ENCODE measurements at regions not wholly inside any gene's neighbourhood (a gene's known extent, or its start where the extent isn't known, plus 50 kb on each side); places are given as distances from the start of the nearest gene placed in this dataset.
"Not testable (repeated sequence)": the region's sequence is repeated elsewhere in the genome, so short reads cannot be mapped to it uniquely, and the experiment has no call there.

DNA sequence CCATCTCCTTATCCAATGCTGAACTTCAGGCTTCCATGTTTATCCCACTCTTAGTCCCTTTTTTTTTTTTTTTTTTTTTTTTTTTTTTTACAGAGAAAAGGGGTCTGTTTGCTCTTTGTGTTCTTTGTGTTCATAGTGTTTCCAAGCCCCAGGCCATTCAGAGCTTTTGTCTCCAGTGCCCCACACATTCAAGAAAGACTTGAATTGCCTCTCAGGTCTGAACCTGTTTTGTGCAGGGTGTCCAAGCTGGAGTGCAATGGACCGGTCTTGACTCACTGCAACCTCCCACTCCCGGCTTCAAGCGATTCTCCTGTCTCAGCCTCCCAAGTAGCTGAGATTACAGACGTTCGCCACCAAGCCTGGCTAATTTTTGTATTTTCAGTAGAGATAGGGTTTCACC lies 191.2 kb downstream of the PALM2AKAP2 start:
- H3K27ac ChIP-seq = no peak overlapping the region
- no peak for DNase-seq (ENCODE audit: low read depth, low spot score)

DNA sequence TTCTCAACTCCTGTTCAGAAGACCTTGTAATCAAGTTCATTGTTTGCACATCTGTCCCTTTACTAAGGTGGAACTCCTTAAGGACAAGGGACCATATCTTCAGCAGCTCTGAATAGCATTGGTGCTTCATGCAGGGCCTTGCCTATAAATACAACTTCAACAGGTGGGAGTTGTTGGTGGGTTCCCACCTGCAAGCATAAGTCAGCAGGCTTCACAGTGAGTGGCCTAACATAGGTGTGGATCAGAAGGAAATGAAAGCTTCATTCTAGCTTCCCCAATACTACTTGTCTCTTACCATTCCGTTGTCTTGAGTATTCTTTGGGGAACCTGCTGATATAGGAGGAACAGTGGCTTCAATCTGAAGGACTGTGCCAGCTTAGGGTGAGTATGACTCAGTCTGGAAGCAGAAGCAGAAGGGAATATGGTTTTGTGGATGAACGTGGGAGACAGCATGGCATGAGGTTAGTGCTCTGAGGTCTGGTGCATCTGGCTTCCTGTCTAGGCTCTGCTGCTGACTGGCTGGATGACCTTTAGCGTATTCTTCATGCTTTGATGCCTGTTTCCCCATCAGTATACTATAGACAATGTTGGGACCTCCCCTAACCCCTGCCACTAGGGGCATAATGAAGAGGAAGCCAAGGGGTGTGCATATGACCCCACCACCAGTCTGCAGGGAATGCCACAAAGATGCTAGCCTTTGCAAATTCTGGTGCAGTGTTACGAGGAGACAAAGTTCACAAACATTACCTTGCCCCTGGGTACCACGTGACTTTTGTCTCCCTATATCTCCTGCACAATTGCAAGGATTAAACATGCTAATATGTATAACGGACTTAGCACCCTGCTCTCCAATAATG lies 192.3 kb downstream of the PALM2AKAP2 start:
- no peak for DNase-seq (ENCODE audit: low read depth, low spot score)
- H3K27ac ChIP-seq = no peak overlapping the region

DNA sequence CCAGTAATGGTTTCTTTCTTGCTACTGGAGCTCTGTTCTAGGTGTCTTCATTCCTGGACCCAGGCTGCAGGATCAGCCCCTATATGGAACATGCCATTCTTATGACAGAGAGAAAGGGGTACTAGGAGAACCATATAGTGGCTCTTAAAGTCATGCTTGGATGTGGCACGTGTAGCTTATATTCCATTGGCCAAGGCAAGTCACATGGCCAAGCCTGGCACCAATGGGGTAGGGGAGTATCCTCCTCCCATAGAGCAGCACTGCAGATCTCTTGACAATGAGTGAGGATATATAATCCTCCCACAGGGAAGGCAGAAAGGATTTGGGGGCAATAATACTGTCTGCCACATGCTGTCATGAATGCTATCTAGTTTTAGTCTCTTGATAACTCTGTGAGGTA lies 193.3 kb downstream of the PALM2AKAP2 start:
- no peak overlapping the region for H3K27ac ChIP-seq
- no peak for DNase-seq (ENCODE audit: low read depth, low spot score)

DNA sequence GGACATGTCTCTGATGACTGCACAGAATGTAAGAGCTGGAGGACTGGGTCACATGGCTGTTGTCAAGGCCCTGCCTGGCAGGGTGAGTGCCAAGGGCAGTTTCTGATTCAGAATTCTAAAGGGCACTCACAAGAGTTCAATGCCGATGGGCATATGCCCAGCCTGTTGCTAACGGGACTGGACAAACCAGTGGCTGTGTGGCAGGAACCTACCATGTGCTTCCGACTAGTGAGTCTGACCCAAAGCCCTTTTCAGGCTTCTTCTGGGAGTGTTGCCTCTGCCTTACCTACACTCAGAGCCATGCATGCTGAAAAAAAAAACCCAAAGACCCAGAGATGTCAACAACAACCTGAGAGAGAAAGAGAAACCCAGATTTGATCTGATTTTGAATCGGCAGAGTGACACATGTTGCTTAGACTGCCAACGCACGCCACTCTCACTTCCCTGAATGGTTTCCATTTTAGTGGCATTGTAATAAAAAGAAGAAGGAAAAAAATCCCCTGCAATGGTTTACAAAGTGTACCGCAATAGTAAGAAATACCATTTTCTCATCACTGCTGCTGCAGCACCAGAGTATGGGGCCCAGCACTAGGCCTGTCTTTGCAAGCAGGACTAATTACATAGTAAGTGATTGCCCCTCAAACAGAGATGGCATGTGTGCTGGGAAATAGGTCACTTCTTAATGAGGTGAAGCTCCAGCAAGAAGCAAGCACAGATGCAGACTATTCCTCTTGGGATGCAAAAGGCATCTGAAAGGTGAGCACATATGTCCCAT lies 194.3 kb downstream of the PALM2AKAP2 start:
- DNase-seq (ENCODE audit: low read depth, low spot score) = no peak
- H3K27ac ChIP-seq = no peak overlapping the region

DNA sequence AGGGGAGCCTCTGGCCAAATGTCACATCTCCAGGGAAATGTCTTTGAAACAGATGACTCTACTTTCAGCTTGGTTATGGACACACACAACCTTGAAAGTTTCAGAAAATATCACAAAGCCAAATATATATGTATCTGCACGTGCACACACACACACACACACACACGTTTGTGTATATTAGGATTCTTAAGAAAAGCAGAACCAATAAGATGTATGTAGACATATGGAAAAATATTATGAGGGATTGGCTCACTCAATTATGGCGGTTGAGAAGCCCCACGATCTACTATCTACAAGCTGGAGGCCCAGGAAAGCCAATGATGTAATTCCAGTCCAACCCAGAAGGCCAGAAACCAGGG lies 194.9 kb downstream of the PALM2AKAP2 start:
- H3K27ac ChIP-seq = no peak overlapping the region
- DNase-seq (ENCODE audit: low read depth, low spot score) = no peak

DNA sequence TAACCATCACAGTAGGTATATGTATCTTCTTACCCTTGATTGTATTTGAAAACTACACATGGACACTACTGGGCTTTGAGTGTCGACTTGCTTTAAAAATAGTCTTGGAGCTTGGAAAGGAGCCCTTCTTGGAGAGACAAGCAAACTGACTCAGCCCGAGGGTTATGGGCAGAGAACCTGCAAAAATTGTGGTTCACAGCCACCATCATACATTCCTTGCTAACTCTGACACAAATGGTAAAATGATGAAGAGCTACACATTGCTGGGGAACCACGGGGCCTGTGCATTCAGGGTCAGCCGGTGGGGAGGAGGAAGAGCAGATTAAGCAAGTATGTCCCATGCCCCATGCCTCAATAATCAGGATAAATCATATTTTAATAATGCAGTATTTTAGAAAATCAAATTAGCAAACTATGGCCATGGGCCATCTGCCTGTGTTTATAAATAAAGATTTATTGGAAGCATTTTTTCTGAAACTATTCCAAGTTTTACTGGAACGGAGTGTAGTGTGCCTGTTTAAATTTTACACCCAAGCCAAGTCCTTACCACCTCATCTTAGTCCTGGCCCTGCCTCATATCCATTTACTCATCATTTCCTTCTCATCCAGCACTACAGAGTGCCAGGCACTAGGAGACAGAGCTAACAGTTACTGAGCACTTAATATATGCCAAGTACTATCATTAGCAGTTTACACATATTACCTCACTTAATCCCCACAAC lies 195.7 kb downstream of the PALM2AKAP2 start:
- no peak for DNase-seq (ENCODE audit: low read depth, low spot score)

DNA sequence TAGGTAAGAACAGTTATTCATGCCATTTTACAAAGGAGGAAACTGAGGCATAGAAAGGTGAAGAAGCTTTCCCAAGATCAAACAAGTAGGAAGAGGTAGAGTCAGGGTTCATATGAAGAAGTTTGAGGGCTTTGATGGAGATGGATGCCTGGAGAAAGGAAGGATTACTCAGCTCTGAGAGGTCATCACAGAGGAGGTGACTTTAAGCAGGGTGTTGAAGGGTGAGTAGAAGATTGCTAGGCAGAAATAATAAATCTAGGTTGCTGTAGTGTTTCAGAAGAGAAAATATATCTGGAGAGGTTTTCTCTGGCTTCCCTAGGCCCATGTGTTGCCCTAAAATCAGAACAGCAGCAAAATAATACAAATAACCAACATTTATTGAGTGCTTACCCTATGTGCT lies 196.3 kb downstream of the PALM2AKAP2 start:
- H3K27ac ChIP-seq = no peak overlapping the region
- DNase-seq (ENCODE audit: low read depth, low spot score) = no peak

More for the DNA sequence above, 195.7 kb downstream of the PALM2AKAP2 start:
- no peak overlapping the region for H3K27ac ChIP-seq

DNA sequence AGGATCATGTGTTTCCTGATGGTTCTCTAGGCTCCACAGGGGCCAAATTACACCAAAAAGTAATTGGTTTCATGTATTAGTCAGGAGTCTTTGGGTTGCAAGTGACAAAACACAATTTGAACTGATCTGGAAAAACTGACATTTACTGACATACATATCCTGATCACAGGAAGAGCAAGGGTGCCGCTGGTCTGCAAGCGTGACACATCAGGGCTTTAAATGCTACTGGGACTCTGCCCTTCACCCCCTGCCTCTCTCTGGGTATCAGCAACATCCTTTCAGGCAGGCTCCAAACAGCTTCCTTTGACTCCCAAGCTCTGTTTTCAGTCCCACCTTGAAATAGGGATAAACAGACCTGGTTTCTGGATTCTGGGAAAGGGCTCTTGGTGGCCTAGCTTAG lies 197.5 kb downstream of the PALM2AKAP2 start:
- H3K27ac ChIP-seq = no peak overlapping the region
- DNase-seq (ENCODE audit: low read depth, low spot score) = no peak

DNA sequence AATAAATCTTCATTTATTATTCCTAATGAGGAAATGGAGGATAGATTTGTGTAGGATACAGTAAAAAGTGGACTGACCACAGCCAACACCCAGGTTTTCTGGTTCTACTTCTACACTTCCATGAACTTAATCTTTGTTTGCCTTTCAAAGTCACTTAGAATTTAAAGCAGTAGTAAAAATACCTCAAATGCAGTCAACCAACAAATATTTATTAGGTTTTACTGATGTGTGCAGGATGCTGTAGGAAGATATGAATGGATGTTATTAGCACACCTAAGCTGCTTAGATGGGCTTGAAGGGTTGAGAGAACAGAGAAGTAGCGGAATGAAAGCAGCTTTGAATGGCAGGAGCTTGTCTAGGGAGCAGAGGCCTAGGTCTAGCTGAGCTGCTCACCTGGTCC lies 201.1 kb downstream of the PALM2AKAP2 start:
- DNase-seq (ENCODE audit: low read depth, low spot score) = no peak

DNA sequence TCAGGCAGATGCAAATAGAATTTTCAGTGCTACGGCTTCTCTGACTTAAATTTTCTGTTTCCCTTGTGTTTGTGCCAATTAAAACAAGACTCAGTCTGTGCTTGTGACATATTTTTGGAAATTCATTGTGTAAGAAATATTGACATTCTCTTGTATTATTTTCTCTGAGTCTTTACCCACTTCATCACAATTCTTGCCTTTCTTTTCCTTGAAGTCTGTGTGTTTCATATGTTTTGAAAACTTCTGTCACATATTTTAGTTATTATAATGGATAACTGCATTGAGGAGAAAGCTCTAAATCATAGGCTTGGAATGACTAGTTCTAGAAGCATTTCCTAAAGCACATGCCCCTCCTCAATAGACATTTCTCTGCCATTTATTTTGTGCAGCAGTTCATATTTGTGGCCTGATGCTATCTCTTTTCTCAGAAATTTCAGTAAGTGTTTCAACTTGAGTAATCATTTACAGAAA lies 206.6 kb downstream of the PALM2AKAP2 start:
- DNase-seq (ENCODE audit: low read depth, low spot score) = no peak
- peak overlapping the region; percentile 52 for H3K27ac ChIP-seq

More for the DNA sequence above, 201.1 kb downstream of the PALM2AKAP2 start:
- H3K27ac ChIP-seq = no peak overlapping the region

DNA sequence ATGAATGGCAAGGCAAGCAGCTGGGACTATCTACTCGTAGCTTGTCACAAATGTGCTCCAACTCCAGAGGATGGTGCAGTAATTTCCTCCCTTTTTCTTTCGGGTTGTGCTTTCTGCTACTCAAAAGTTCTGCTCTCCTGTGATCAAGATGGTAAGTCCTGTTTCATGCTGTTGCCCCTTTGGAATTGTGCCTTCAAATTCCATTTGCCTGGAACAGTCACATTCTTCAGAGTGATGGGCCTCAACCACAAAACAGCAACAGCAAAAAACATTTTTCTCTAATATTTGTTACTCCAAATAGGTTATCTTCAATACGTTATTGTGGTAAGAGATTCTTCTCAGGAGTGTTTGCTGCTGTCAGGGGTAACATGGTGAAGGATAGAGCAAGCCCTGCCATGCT lies 209.3 kb downstream of the PALM2AKAP2 start:
- H3K27ac ChIP-seq = no peak overlapping the region
- DNase-seq (ENCODE audit: low read depth, low spot score) = no peak

DNA sequence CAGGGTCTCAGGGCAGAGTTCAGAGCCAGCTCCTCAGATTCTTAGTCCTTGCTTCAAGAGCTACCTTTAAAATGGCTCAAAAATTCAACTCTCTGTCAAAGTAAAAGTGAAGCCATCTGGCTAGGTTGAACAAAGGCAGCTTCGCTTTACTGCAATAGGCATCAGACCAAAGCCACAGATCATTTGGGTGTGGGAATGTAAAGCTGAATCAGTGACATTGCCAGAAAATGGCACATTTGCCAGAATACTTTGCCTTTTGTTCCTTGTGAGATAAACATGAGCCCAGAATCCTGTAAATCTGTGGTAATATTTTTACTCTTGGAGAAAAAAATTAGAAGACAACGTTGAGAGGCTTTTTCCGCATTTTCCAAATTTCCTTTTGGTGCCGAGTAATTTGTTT lies 210.5 kb downstream of the PALM2AKAP2 start:
- DNase-seq (ENCODE audit: low read depth, low spot score) = no peak
- no peak overlapping the region for H3K27ac ChIP-seq

DNA sequence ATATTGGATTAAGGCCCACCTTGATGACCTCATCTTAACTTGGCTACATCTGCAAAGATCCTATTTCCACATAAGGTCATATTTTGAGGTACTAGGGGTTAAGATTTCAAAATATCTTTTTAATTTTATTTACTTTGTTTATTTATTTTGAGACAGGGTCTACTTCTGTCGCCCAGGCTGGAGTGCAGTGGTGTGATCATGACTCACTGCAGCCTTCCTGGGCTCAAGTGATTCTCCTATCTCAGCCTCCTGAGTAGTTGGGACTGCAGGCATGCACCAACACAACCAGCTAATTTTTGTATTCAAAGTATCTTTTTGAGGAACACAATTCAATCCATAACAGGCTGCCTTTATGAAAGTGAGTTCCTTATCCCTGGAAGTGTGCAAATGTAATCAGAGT lies 212.3 kb downstream of the PALM2AKAP2 start:
- H3K27ac ChIP-seq = no peak overlapping the region
- DNase-seq (ENCODE audit: low read depth, low spot score) = no peak

DNA sequence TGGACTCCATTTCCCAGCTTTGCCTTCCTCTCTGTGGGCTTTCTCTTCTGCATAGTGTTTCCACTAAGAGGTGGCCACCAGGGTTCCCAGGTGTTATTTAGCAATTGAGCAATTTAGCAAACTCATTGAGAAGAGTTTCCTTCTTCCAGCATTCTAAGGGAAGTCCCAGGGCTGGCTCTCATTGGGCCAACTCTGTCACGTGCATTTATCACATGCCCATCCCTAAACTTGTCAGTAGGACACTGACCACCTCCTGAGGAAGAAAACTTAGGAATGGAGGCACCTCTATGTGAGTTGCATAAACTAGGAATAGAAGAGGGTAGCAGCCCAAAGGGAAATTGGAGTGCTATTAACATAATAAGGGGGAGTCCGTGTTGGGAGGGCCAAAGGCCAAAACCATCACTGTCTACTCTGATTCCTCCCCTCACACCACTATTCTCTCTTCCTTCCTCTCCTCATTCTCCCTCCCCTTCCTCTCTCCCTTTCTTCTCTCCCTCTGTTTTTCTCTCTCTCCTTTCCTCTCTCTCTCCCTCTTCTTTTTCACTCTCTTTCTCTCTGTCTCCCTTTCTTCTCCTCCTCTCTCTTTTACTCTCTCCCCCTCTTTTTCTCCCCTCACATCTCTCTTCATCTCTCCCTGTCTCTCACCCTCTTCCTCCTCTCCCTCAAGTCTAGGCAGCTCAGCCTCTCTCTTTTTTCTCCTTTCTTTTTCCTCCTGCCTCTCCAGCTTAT lies 213.4 kb downstream of the PALM2AKAP2 start:
- no peak overlapping the region for H3K27ac ChIP-seq
- no peak for DNase-seq (ENCODE audit: low read depth, low spot score)

DNA sequence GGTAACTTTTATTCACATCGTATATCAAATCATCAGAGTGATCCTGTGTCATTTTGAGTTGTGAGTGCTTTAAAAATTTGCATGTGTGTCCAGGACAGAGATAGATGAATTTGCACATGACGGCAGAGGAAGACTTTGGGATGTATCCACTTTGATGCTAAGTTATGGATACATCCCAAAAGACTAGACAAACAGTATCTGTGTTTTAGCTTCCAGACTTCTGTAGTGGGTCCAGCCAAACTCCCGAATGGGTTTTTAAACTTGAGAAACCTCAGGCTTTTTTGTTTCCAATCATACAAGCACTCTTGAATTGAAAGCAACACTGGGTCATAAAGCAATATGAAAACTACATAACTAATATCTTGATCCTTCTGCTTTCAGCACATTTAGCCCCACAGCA lies 213.8 kb downstream of the C9orf152 start:
- DNase-seq (ENCODE audit: low read depth, low spot score) = no peak
- no peak overlapping the region for H3K27ac ChIP-seq

DNA sequence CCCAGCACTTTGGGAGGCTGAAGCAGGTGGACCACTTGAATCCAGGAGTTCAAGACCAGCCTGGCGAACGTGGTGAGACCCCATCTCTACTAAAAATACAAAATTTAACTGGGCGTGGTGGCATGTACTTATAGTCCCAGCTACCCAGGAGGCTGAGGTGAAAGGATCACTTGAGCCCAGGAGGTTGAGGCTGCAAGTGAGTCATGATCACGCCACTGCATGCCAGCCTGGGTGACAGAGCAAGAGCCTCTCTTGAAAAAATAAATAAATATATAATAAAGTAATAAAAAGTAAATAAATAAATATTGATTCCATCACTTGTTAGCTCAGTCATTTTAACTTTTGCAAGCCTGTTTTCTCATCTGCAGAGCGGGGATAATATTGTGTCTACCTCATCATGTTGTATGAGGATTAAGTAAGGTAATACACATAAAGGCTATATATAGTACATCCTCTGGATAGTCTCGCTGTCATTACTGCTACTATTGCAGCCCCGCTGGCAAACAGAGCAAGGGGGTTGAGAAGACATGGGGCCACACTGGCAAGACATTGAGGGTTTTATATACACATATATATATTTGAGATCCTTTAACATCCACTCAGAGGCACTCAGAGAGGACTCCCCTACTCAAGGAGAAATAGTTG lies 210.9 kb downstream of the C9orf152 start:
- no peak overlapping the region for H3K27ac ChIP-seq
- DNase-seq (ENCODE audit: low read depth, low spot score) = no peak

DNA sequence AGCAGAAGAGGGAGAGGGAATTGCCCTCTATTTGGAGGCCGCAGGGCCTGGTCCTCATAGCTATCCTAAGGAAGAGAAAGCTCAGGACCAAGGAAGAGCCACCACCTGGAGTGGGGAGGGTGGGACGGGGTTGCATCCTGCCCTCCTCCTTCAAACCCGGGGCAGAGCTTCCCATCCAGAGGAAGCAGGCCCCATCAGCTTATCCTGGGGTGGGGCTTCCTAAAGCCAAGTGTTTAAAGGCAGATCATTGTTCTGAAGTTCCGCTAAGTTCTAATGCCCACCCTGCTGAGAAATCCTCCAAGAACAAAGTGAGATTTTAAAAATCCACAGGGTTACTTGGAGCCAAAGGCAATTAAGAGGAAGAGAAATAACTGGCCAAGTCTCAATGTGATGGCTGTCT lies 210.3 kb downstream of the C9orf152 start:
- no peak overlapping the region for H3K27ac ChIP-seq
- DNase-seq (ENCODE audit: low read depth, low spot score) = no peak

DNA sequence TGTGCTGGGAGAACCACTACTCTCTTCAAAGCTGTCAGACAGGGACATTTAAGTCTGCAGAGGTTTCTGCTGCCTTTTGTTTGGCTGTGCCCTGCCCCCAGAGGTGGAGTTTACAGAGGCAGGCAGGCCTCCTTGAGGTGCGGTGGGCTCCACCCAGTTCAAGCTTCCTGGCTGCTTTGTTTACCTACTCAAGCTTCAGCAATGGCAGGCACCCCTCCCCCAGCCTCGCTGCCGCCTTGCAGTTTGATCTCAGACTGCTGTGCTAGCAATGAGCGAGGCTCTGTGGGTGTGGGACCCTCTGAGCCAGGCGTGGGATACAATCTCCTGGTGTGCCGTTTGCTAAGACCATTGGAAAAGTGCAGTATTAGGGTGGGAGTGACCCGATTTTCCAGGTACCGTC lies 202.4 kb downstream of the C9orf152 start:
- H3K27ac ChIP-seq; DNase-seq (ENCODE audit: low read depth, low spot score): not testable (repeated sequence)

DNA sequence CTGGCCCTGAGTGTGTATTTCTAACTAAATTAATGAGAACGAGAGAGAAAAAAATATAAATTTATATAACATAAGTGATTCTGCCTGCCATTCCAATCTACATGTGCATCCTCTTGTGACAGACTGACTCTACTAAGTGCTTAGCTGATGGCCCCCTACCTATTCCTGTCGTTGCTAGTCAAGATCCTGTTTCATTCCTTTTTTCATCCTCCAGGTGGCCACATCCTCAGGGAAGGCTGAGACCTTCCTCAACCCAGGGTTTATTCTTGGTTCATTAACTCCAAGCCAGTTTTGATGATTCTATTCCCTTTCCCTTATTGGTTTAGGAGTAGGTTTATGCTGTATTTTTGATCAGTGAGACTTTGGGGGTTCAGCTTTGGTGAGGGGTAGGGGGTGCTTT lies 201.3 kb downstream of the C9orf152 start:
- DNase-seq (ENCODE audit: low read depth, low spot score) = no peak
- H3K27ac ChIP-seq = no peak overlapping the region
